ENCODE measurements at regions not wholly inside any gene's neighbourhood (a gene's known extent, or its start where the extent isn't known, plus 50 kb on each side); places are given as distances from the start of the nearest gene placed in this dataset.

GRCh38 chr12:105856048-105856405 lies 282.7 kb downstream of the NUAK1 start:
- ChIA-PET POLR2A (no interaction called here), CTCF (ENCODE audit: low intra/inter-chr PET ratio, low total read pairs) (no interaction called here)
- ATAC-seq = no peak
- no TSS peak for BruUV-seq (replicated peaks)
- WGBS (ENCODE audit: low lambda C conversion rate) = 0% methylated on average over 2 of the region's 2 CpGs
- Histone ChIP-seq H3K9me3 (ENCODE audit: low read length) (no peaks in the 10 kb centered on the region), H3K4me3 (replicated peaks in 1 of 3; ENCODE audit: insufficient read depth in 1 of 3, low read depth in 2 of 3, low read length in 3 of 3) (no peak overlapping the region), H3K36me3 (replicated peaks in 1 of 2; ENCODE audit: control insufficient read depth in 1 of 2, insufficient read depth in 2 of 2, low read length in 2 of 2) (no peaks in the 10 kb centered on the region), H2AFZ (ENCODE audit: low read length) (no peak overlapping the region), H3K4me2 (ENCODE audit: low read depth, low read length) (no peak overlapping the region), H3K27me3 (ENCODE audit: control insufficient read depth in 1 of 2, insufficient read depth in 2 of 2, low read length in 2 of 2) (no peaks in the 10 kb centered on the region), H4K20me1 (ENCODE audit: insufficient read depth, low read length) (no peaks in the 10 kb centered on the region), H3K4me1 (ENCODE audit: insufficient read depth, low read length) (no peaks in the 10 kb centered on the region), H3K27ac (ENCODE audit: extremely low read length, insufficient read depth, low read length) (no peak overlapping the region), H3K79me2 (ENCODE audit: insufficient read depth, low read length) (no peaks in the 10 kb centered on the region), H3K9ac (ENCODE audit: insufficient read depth, low read depth, low read length) (no peak overlapping the region)
- TF ChIP-seq HNF1A (IDR thresholded peaks at IDR 0.05; ENCODE audit: low read depth) (no peak), HNF1A (CRISPR knock-in tag; IDR thresholded peaks at IDR 0.05; ENCODE audit: borderline replicate concordance) (no peak), GABPA (IDR thresholded peaks at IDR 0.05; ENCODE audit: low read depth, low read length) (no peak), GABPA (CRISPR knock-in tag; IDR thresholded peaks at IDR 0.05; ENCODE audit: low read depth) (no peak), GABPB1 (CRISPR knock-in tag; IDR thresholded peaks at IDR 0.05) (no peak), ZNF674 (CRISPR knock-in tag; IDR thresholded peaks at IDR 0.05; ENCODE audit: low read depth) (no peak), ZUFSP (CRISPR knock-in tag; IDR thresholded peaks at IDR 0.05; ENCODE audit: borderline replicate concordance) (no peak), PAWR (CRISPR knock-in tag; IDR thresholded peaks at IDR 0.05; ENCODE audit: borderline replicate concordance) (no peak), MAZ (IDR thresholded peaks at IDR 0.05; ENCODE audit: borderline replicate concordance, low read depth, low read length) (no peak), MAZ (CRISPR knock-in tag; IDR thresholded peaks at IDR 0.05; ENCODE audit: low read depth) (no peak), ZBTB37 (CRISPR knock-in tag; IDR thresholded peaks at IDR 0.05) (no peak)
- no peak for FAIRE-seq
- in situ Hi-C loops (cut with HindIII; ENCODE audit: extremely low pct_ligation_motif_present, low pct_unique_long_range_greater_than_20kb) = no loop called here
- intact Hi-C loops (cut with micrococcal nuclease; ENCODE audit: unreplicated experiment) = no loop called here
- no peak for DNase-seq (ENCODE audit: low spot score)
